CD4-positive, alpha-beta T cell treated with Interleukin-17A for 4 hours (primary cell): ENCODE measurements at regions not wholly inside any gene's neighbourhood (a gene's known extent, or its start where the extent isn't known, plus 50 kb on each side); places are given as distances from the start of the nearest gene placed in this dataset.

Source experiments
- DNase-seq: peaks from one replicate; pipeline ENCODE4 v3.0.0-alpha.2; 2020; ENCODE audit warnings: mixed read lengths

DNA sequence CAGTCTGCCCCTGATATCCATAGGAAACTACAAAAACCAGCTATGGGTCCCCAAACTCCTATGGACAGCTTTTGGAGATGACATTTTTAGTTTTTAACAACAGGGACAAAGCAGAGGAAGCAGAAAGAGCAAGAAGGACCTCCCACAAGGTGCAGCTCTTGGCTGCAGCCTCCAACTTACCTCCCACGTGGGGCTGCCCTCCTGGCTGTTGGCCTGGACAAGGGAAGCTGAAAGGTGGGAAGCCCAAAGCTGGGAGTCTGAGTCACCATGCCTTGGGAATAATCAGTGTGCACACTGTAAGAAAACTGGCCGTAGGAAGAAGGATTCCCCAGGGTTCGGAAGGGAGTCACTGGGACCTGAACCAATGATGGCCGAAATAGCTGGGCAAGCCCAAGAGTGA, 51.8 kb upstream of the PAX1 start:
- DNase-seq, result no peak

DNA sequence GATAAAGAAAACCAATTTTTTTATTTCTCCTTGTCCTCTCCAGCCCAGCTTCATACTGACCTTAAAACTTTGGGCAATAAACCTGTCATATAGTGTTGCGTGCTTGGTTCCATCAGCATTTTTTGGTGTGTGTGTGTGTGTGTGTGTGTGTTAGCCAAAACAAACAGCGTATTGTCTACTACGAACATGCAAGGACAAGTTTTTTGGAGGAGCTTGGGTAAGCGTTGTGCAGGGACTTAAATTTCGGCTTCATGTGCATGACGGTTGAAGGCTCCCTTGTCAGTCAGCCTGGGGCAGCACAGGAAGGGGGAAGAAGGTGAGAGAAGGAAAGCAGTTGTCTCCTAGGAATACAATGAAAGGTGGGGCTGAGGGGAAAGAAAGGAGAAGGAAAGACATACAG, 62.0 kb upstream of the PAX1 start:
- no peak for DNase-seq

DNA sequence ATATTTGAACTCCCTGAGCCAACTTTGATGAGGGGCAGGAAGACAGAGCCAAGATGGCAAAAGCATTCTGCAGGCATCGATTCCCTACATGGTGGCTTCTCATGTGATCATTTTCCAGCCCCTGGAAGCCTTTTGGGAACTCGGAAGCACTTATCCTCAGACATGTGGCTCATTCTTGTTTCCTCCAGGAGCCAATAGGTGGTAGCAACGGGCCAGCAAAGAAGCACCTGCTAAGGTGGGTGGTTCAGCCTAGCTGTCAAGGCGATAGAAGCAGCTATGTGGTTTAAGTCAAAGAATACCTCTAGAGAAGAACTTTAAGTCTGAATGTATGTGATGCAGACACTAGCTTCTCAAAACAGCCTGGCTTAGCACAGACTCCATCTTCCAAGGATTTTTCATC, 64.9 kb upstream of the PAX1 start:
- no peak for DNase-seq

DNA sequence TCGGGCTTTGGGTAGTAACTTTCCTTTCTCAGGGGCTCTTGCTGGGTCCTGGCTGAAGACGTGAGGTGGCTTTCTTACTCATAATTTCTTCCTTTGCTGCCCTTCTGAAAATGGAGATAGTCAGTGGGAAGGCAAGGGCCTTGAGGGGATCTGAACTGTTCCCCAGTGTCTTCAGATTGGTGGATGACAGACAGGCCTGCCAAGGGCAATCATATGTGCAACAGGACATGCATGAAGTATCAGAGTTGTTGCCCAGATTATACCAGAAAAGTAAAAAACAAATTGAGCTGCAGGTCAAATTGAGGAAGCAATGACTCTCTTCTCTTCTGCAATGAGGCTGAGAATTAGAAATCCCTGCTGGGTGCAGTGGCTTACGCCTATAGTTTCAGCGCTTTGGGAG, 71.6 kb upstream of the PAX1 start:
- DNase-seq, result no peak

DNA sequence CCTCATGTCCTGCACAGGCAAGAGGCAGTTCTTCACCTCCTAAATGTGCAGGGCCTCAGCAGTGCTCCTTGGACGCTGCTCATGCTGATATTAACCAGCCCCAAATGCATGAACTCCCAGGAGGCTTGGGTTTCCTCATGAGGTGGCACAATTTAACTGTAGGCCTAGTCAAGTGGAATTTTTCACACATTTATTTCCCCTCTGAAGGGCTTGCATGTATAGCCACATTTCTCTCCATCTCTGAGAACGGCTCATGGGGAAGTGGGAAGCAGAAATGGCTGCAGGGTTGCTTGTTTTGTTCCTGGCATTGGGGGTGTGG, 72.8 kb upstream of the PAX1 start:
- no peak for DNase-seq

DNA sequence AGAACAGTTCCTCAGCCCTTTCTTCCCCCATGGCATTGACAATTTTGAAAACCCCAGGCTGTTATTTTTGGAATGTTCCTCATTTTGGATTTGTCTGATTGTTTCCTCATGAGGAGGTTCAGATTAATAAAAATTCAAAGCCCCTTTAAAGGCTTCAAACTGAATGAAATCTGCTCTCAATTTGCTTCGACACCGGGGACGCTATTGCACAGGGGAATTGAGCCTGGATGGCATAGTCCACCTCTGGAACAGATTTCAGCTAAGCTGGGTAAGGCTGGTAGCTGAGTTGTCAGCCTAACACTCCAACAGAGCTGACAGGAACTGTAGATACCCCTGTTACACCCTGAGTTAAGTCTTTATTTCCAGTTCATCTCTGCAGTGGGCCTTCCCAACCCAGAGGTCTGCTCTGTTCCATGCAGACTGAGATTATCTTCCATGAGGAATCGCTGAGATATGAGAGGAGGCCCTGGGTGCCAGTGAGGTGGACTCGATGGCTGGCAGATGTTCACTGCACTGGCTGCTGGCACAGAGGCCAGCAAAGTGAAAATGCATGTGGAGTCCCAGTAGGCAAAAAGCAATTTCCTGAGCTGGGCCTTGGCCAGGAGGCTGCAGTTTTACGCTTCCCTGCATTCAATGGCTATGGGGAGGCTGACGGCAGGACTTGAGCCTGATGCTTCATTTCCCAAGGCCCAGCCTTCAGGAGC, 73.3 kb upstream of the PAX1 start:
- DNase-seq, result no peak

DNA sequence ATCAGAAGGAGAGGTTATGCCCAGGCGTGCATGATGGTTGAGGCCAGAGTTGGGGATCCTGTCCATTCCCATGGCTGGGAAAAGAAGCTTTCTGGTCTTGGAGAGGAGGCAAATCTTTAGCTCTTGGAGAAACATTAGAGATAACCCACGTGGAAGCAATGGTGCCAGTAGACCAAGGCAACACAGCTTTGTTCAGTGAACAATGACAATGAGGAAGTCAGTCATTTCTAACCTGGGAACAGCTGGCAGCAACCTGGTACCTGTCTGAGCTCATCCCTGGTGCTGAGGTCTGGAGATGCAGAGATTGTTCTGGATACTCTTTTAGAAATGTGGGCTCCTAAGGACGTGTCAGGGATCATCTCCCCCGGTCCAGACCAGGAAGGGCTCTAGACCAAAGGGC, 76.7 kb upstream of the PAX1 start:
- no peak for DNase-seq

DNA sequence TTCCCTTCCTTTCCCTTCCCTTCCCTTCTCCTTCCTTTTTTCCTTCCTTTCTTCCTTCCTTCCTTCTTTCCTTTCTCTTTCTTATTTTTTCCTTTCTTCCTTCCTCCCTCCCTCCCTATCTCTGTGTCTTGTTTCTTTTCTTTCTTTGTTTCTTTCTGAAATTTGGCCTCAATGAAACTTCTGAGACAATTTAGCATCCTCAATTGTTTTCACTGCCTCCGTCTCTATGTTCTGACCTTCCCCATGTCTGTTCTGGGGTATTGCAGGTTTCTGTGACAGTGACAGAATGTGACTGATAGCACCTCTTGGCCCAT, 81.7 kb upstream of the PAX1 start:
- no peak for DNase-seq

DNA sequence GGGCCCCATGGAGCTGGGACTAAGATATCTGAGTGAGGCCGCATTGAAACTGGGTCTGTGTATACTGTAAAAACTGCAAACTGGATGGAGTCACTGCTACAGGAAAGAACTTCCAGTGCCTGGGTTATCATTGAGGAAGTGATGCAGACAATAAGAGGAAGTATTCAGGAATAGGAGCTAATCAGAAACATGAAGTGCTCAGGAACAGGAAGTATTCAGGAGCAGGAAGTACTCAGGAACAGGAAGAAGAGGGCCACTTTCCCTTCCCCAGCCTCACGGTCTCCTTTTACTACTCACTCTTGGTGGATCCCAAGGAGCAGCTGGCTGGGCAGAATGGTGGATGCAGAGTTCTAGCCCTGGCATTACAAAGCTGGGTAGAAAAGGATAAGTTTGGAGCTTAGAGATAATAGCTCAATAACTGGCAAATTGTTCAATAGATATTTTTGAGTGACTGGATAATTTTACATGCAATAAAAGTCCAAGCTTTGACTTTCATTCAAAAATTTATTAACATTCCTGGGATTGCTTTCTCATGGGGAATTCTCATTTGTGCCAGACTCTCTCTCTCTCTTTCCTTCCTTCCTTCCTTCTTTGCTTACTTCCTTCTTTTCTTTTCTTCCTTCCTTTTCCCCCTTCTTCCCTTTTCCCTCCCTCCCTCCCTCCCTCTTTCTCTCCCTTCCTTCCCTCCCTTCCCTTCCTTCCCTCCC, 82.2 kb upstream of the PAX1 start:
- DNase-seq, result no peak

DNA sequence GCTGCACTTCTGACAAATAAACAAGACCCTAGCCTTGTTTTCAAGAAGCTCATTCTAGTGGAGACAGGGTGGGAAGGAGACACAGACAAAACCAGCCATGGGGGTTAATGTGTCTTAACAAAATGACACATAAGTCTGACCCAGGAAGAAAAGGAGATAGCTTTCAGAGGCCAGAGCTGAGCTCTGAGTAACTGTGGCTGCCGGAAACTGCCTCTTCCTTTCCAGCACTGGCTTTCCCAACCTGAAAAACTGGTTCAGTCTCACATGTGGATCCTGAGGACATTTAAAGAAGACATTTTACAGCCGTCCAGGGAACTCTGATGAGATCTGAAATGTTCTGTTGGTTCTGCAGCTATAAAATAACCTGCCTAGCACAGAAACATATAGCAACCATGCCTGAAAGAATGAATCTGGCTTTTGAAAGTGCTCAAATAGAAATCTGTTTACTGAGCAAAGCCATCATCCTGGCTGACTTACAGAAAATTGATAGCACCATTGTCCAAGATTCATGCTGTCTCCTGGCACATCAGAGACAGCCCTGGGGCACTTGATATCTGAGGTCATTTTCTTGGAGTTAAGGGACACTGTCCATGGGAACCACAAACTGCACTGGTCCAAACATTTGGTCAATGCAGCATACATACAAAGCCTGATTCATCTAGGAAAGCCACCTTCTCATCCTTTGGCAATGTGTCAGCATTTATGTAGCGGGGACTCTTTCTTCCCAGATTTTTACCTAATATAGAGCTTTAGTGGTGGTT, 83.2 kb upstream of the PAX1 start:
- DNase-seq, result no peak

DNA sequence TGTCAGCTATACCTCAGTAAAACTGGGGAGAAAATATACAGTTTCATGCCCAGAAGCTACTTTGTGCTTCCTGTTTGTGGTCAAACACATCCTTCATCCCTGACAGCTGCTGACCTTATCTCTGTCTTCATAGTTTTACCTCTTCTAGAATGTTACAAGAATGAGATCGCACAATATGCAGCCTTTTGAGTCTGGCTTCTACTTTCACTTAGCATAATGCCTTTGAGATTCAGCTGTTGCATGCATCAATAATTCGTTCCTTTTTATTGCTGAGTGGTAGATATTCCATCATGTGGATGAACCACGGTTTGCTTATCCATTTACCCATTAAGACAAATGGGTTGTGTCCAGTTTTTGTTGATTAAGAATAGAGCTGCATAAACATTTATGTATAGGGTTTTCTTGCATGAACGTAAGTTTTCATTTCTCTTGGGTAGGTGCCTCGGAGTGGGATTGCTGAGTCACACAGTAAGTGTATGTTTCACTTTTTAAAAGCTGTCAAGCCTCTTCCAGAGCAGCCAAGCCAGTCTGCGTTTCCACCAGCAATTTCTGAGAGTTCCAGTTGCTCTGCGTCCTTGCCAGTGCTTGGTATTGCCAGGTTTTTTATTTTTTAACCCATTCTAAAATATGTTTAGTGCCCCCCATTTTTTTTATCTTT, 86.6 kb upstream of the PAX1 start:
- no peak for DNase-seq

DNA sequence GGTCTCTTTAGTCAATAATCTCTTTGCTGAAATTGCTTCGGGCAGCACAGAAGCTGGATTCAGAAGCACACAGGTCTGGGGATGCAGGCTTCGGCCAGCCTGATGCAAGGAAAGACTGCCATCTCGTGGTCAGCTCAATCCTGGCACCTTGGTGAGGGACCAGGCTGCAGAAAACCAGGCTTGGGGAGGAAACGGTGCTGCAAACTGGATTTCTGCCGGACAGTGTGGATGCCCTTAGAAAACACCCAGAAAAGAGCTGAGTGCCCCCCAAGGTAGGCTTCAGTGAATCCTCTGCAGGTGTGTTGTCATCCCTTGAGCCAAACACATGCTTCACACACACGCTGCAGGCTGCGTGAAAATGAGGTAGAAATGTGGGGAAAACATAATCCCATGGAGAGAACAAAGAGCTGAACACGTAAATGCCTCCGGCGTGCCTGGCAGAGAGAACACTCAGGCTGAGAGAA, 89.8 kb upstream of the PAX1 start:
- DNase-seq, result peak; percentile 42

DNA sequence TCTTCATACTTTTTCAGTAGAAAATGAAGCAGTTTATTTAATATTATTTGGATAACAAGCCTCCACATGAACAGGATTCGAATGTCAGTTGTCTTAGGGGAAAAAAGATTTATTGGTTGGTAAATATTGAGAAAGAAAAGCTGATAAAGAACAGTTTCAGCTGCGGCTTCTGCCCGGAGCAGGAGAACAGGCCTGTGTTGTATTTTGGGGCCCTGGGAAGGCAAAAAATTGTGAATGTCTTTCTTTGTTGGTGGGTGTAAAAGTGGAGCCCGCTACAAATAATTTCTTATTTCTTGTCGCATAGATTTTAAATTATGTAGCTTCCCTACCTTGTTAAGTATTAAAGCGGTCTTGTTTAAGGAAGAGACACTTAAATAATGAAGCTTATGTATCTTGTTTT, 90.5 kb upstream of the PAX1 start:
- no peak for DNase-seq

DNA sequence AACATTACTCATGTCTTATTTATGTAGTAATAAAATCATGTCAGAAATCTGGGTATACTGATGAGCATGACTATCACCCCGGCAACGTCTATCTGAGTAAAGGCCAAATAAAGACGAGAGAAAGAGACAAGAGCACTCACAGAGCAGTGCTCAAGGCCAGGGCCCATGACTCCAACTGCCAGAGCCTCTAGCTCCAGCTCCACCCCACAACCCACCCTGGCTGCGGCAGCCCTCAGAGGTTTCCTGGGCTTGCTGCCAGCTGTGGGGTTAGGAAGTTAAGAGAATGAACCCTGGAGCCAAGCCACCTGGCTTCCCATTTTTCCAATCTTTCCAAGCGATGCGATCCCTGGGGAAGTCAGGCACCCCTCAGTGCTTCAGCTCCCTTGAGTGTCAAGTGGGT, 92.0 kb upstream of the PAX1 start:
- DNase-seq, result no peak

DNA sequence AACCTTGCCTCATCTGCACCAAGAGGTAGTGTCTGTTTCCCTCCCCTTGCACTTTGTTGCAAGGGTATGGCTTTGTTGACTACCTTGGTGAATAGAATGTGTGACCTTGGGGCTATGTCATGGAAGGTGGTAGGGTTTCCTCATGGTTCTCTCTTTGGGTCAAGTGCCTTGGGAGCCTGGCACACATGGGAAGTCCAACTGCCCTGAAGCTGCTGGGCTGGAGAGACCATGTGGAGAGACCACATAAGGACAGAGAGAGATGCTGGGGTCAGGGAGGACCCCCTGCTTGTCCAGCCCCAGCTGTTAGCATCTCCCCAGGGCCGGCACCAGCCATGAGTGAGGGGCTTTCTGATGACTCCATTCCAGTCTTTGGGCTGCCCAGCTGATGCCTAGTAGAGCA, 95.5 kb upstream of the PAX1 start:
- no peak for DNase-seq

DNA sequence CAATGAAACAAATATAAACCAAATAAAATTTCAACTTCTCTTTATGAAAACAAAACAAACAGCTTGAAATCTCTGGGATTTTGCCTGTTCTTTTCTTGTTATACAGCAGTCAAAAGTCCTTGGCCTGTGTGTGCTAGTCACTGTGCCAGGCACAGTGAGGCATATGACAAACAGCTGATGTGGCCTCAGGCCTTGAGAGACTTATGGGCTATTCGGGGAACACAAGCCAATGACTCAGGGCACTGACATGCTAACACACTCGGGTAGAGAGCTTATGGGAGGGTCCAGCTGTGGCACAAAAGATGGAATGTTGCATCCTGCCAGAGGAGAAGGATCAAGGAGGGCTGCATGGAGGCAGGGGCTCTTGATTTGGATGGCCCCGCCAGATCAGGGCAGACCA, 95.4 kb upstream of the NKX2-2 start:
- no peak for DNase-seq

DNA sequence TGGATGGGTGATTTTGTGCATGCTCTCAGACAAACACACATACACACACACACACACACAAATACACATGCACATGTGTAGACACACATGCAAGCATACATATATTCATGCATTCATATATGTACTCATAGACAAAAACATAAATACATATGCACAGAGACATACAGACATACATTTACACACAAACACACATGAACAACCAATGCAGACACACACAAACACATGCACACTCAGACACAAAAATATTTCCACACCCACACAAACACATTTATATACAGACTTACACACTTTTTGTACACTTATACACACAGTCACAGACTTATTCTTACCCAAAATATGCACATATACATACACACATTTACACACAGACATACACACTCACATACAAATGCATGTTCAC, 94.9 kb upstream of the NKX2-2 start:
- no peak for DNase-seq

DNA sequence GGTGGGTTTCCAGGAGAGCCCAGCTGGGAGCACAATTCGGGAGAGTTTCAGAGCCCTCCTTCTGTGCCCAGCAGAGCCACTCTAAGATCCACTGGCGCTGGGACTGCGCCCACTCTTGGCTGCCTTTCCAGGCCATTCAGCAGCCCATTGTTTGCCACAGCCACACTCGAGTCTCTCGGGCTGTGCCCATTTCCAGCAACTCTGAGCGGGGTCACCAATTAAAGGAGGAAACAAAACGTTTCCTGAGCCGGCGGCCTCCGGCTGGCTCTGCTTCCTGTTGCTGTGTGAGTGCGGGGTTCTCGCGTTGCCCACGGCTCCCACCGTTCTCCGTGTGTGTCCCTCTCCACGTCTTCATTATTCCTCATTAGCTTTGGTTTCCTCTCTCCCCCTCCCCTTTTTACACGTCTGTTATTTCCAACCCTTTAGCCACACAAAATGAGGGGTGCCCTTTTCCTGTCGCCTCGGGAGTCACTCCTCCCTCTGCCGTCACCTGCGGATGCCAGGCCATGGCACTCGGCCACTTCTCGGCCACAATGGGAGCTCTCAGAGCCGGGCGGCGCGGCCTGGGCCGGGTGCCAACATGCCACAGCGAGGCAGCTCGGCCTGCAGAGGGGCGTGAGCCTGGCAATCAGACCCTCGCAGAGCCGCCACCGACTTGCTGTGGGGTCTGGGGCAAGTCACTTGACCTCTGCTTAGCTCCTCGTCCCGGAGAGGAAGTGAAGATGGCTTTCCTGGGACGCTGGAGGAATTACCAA, 94.3 kb upstream of the NKX2-2 start:
- no peak for DNase-seq

DNA sequence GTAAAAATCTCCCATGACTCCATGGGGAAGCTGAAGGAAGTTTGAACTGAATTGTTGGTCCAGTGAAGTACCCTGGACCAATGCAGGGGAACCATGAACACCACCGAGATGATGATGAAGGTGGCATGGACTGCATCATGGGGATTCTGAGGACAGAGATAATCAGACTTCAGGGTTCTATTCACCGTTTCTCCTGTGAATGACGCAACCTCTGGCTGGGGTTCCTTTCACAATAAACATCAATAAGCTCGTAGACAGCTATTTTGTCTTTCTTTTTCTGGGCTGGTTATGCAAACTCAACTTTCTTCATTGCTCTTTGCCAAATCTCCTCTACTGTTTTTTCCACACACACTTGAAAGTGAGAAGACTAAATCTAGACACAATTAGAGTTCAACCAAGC, 87.9 kb upstream of the NKX2-2 start:
- no peak for DNase-seq

DNA sequence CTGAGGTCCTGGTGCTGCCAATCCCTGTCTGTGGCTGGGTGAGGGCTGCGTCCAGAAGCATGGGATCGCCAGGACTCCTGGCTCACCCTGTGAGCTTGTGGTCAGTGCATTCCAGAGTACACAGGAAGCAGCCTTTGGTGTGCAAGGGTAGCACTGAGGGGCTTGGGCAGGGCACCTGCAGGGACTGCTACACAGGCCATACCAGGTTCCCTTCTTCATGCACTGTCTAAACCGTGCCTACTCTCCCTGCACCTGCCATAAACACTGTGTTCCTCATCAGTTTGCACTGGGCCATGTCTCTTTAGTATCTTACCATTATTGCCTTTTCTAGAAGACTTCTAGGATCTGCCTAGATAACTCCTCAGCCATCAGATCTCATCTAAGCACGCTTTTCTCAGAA, 72.8 kb upstream of the NKX2-2 start:
- no peak for DNase-seq

DNA sequence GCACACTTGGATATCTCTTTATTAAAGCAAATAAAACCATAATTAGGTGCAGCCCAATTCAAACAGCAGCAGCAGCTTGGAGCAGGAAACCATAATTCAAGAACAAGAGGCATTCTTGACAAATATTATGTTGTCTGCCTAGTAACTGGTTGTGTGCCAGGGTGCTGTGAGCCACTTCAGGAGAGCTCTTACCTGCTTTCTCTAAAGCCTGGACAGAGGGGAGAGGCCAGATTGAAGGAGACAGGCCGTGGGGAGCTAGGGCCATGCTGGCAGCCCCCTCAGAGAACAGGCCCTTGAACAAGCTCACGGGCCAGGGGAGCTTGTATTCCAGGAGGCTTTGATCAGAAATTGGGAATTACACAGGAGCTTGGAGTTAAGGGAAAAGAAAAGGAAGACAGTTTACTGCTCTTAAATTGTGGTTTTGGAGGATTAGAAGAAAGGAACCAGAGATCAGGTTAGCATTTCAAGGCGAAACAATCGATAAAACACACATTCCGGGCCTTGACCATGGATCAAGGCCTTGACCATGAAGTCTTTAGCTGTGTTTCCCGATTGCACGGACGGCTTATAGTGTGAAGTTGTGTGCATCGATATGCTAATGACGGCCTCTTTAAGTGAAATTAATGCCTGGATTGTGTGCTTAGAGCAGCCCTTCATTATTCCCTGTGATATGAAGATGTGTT, 69.8 kb upstream of the NKX2-2 start:
- no peak for DNase-seq

DNA sequence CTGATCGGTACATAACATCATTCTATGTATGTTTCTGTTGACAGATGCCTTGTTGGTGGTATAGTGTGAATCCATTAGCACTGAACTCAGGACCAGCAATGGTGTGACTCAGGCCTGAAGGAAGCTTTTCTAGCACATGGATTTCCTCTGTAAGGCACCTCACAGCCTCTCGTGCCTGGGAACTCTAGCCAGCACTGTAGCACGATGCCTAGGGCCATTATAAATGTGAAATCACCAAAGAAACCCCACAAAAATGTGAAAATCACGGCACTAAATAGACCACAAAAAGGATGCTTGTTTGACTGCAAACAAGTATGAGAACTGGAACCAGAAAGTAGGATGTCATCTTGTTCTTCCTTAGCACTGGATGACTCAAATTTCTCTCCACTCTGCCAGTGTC, 63.7 kb upstream of the NKX2-2 start:
- no peak for DNase-seq
